SK-N-SH (cell line): ENCODE measurements at regions not wholly inside any gene's neighbourhood (a gene's known extent, or its start where the extent isn't known, plus 50 kb on each side); places are given as distances from the start of the nearest gene placed in this dataset.
A peak's percentile ranks its signal among the peaks of the same experiment; 100 is the strongest.

ENCODE experiments used
- CTCF ChIA-PET: fragments of 300-600, 350-600 bp; formaldehyde crosslinking; extraction: SDS; loops from one replicate; lab custom pipeline; 2021; lab: Yijun Ruan, JAX
- POLR2A ChIA-PET: fragments of 350-600 bp; sonication (Branson Sonifier 250); formaldehyde crosslinking; extraction: SDS; loops from one replicate; lab custom pipeline; 2020; ENCODE audit warnings: antibody characterized with exemption, inconsistent platforms; lab: Yijun Ruan, JAX
- DNase-seq: peaks from one replicate; pipeline ENCODE4 v3.0.0; 2012
- H2AFZ ChIP-seq: fragments of 200-600 bp; sonication (generic); 2 replicates; pipeline ENCODE4 v1.8.1; 2016; ENCODE audit warnings: antibody characterized with exemption, mild to moderate bottlenecking, low read depth
- H3F3A ChIP-seq: fragments of 200-600 bp; sonication (generic); replicated peaks from 2 replicates; pipeline ENCODE3; 2016; ENCODE audit warnings: antibody characterized with exemption, mild to moderate bottlenecking; ENCODE audit not compliant: insufficient read depth
- H3K27ac ChIP-seq, 2 experiments: fragments of 200-500 bp in 1 of 2; fragments of 200-600 bp in 1 of 2; sonication (Bioruptor generic) in 1 of 2; sonication (generic), shearing (Covaris generic) in 1 of 2; 2 replicates each; pipeline versions ENCODE4 v1.5.1 to v1.6.1; 2014 to 2016; ENCODE audit warnings: low read depth in 2 of 2, inconsistent platforms in 1 of 2, low read length in 1 of 2, mild to moderate bottlenecking in 1 of 2, mixed read lengths in 1 of 2
- H3K27me3 ChIP-seq: fragments of 200-600 bp; sonication (generic), shearing (Covaris generic); 2 replicates; pipeline ENCODE4 v1.6.1; 2016; ENCODE audit warnings: mixed run types; ENCODE audit not compliant: insufficient read depth
- H3K36me3 ChIP-seq, 2 experiments: fragments of 200-500 bp in 1 of 2; fragments of 200-600 bp in 1 of 2; sonication (Bioruptor generic) in 1 of 2; sonication (generic) in 1 of 2; replicated peaks in 1 of 2; 2 replicates each; pipeline versions ENCODE3 to v1.5.1; 2014 to 2016; ENCODE audit warnings: low read length in 1 of 2, mild to moderate bottlenecking in 1 of 2; ENCODE audit not compliant: insufficient read depth in 2 of 2, control insufficient read depth in 1 of 2
- H3K4me1 ChIP-seq, 2 experiments: fragments of 200-500 bp in 1 of 2; fragments of 200-600 bp in 1 of 2; sonication (Bioruptor generic) in 1 of 2; sonication (generic), shearing (Covaris generic) in 1 of 2; 2 replicates each; pipeline versions ENCODE4 v1.5.1 to v1.6.1; 2014 to 2016; ENCODE audit warnings: low read depth in 1 of 2, low read length in 1 of 2, mixed run types in 1 of 2; ENCODE audit not compliant: insufficient read depth in 2 of 2, control insufficient read depth in 1 of 2
- H3K4me2 ChIP-seq: fragments of 200-600 bp; sonication (generic), shearing (Covaris generic); 2 replicates; pipeline ENCODE4 v1.6.1; 2017; ENCODE audit warnings: mixed run types
- H3K4me3 ChIP-seq, 2 experiments: fragments of 200-500 bp in 1 of 2; fragments of 200-600 bp in 1 of 2; sonication (Bioruptor generic) in 1 of 2; sonication (generic), shearing (Covaris generic) in 1 of 2; 2 replicates each; pipeline versions ENCODE4 v1.5.1 to v1.8.1; 2014 to 2016; ENCODE audit warnings: low read depth in 2 of 2, inconsistent platforms in 1 of 2, low read length in 1 of 2, mild to moderate bottlenecking in 1 of 2, mixed read lengths in 1 of 2, moderate library complexity in 1 of 2
- H3K79me2 ChIP-seq: fragments of 200-600 bp; sonication (generic); 2 replicates; pipeline ENCODE4 v1.8.1; 2017; ENCODE audit warnings: mild to moderate bottlenecking; ENCODE audit not compliant: insufficient read depth
- H3K9ac ChIP-seq: fragments of 200-600 bp; sonication (generic); 2 replicates; pipeline ENCODE4 v1.6.1; 2017; ENCODE audit warnings: mixed run types
- H3K9me2 ChIP-seq: fragments of 200-600 bp; sonication (generic); 2 replicates; pipeline ENCODE4 v1.6.1; 2017; ENCODE audit warnings: mixed run types
- H3K9me3 ChIP-seq: fragments of 200-600 bp; sonication (generic); 2 replicates; pipeline ENCODE4 v1.6.1; 2017; ENCODE audit warnings: mixed run types, mild to moderate bottlenecking, moderate library complexity
- H4K20me1 ChIP-seq: fragments of 200-600 bp; sonication (generic); 2 replicates; pipeline ENCODE4 v1.6.1; 2017; ENCODE audit warnings: mild to moderate bottlenecking, mixed run types; ENCODE audit not compliant: insufficient read depth
- CTCF ChIP-seq: fragments of 200-600 bp; sonication (generic); IDR thresholded peaks from 2 replicates; pipeline ENCODE4 v1.6.1; 2017; ENCODE audit warnings: antibody characterized with exemption, mild to moderate bottlenecking, moderate library complexity
- ELF1 ChIP-seq: IDR thresholded peaks from 2 replicates; pipeline ENCODE4 v1.4.0; 2012
- EZH2phosphoT487 ChIP-seq: fragments of 200-600 bp; sonication (generic); IDR thresholded peaks from 2 replicates; pipeline ENCODE4 v1.6.1; 2017; ENCODE audit warnings: low read depth, mixed run types, mild to moderate bottlenecking, antibody characterized with exemption, moderate library complexity, borderline replicate concordance
- FOXJ3 ChIP-seq: sonication (generic); formaldehyde crosslinking; IDR thresholded peaks from 2 replicates; pipeline ENCODE4 v1.5.1; 2020; ENCODE audit warnings: mild to moderate bottlenecking, missing genetic modification reagents
- FOXM1 ChIP-seq: IDR thresholded peaks from 2 replicates; pipeline ENCODE4 v1.4.0; 2012; ENCODE audit warnings: low read depth, mild to moderate bottlenecking
- GABPA ChIP-seq: IDR thresholded peaks from 2 replicates; pipeline ENCODE4 v1.4.0; 2012; ENCODE audit warnings: low read depth, mild to moderate bottlenecking
- IRF3 ChIP-seq: fragments of 150-350 bp; IDR thresholded peaks from 2 replicates; pipeline ENCODE4 v1.6.1; 2016; ENCODE audit warnings: mild to moderate bottlenecking, low read depth, low read length
- MAX ChIP-seq: IDR thresholded peaks from 2 replicates; pipeline ENCODE4 v1.4.0; 2012; ENCODE audit warnings: low read depth
- MXI1 ChIP-seq: IDR thresholded peaks from 2 replicates; pipeline ENCODE4 v1.6.1; 2012; ENCODE audit warnings: mild to moderate bottlenecking, low read depth, low read length, improper control_type of control experiment
- NFIC ChIP-seq: IDR thresholded peaks from 2 replicates; pipeline ENCODE4 v1.4.0; 2012; ENCODE audit warnings: borderline replicate concordance
- NRF1 ChIP-seq: IDR thresholded peaks from 2 replicates; pipeline ENCODE4 v1.6.1; 2012; ENCODE audit warnings: low read depth, mild to moderate bottlenecking, low read length
- PBX3 ChIP-seq: IDR thresholded peaks from 2 replicates; pipeline ENCODE4; 2012
- POLR2AphosphoS5 ChIP-seq: IDR thresholded peaks from 2 replicates; pipeline ENCODE4 v1.6.1; 2012; ENCODE audit warnings: low read depth, low read length
- RAD21 ChIP-seq: IDR thresholded peaks from 2 replicates; pipeline ENCODE4 v1.6.1; 2012; ENCODE audit warnings: mild to moderate bottlenecking, low read length
- RCOR1 ChIP-seq: fragments of 150-350 bp; IDR thresholded peaks from 2 replicates; pipeline ENCODE4 v1.6.1; 2017; ENCODE audit warnings: antibody characterized with exemption, low read length
- RXRA ChIP-seq: IDR thresholded peaks from 2 replicates; pipeline ENCODE4 v1.4.0; 2012; ENCODE audit warnings: low read depth, mild to moderate bottlenecking, borderline replicate concordance
- TCF12 ChIP-seq: IDR thresholded peaks from 2 replicates; pipeline ENCODE4 v1.4.0; 2012
- TEAD4 ChIP-seq: IDR thresholded peaks from 2 replicates; pipeline ENCODE4 v1.4.0; 2012; ENCODE audit warnings: mild to moderate bottlenecking, borderline replicate concordance; ENCODE audit not compliant: insufficient read depth
- USF1 ChIP-seq: IDR thresholded peaks from 2 replicates; pipeline ENCODE4 v1.4.0; 2012; ENCODE audit warnings: low read depth, borderline replicate concordance
- USF2 ChIP-seq: fragments of 150-350 bp; IDR thresholded peaks from 2 replicates; pipeline ENCODE4 v1.6.1; 2017; ENCODE audit warnings: antibody characterized with exemption, low read length, low read depth, borderline replicate concordance
- WGBS: methylation state at CpG from one replicate; pipeline ENCODE4 v1.1.6; 2017; ENCODE audit warnings: low lambda C conversion rate; 5-methylcytosine and 5-hydroxymethylcytosine counted together

- ChIA-PET CTCF (no interaction called here), POLR2A (no interaction called here)
- no peaks in the 10 kb centered on the region for H4K20me1 ChIP-seq
- 0 out of 2 replicates have a peak, but pooled peaks cover 5% of the 10 kb centered on the region for H3K27me3 ChIP-seq
- TF ChIP-seq POLR2AphosphoS5 (no peak), NFIC (no peak), PBX3 (no peak), NRF1 (no peak), RXRA (no peak), FOXM1 (no peak), TEAD4 (no peak), RCOR1 (no peak), IRF3 (no peak), RAD21 (no peak), TCF12 (no peak), ELF1 (no peak), GABPA (no peak), USF1 (no peak), FOXJ3 (no peak), USF2 (no peak), EZH2phosphoT487 (no peak), CTCF (no peak), MAX (no peak), MXI1 (no peak)
- H2AFZ ChIP-seq: no peak overlapping the region
- no peaks in the 10 kb centered on the region for H3K36me3 ChIP-seq
- H3K4me3 ChIP-seq: no peak overlapping the region
- 3% methylated on average over 3 of the region's 3 CpGs for WGBS
- no peak overlapping the region for H3K9ac ChIP-seq
- H3K9me3 ChIP-seq: no peaks in the 10 kb centered on the region
- peak overlapping the region; percentile 22; the same call in 1 of the 2 replicates for H3K4me2 ChIP-seq
- no peaks in the 10 kb centered on the region for H3K4me1 ChIP-seq
- H3K9me2 ChIP-seq: no peaks in the 10 kb centered on the region
- H3K79me2 ChIP-seq: no peaks in the 10 kb centered on the region
- no peak for DNase-seq
- H3F3A ChIP-seq: no peaks in the 10 kb centered on the region
- H3K27ac ChIP-seq: no peak overlapping the region
Measured at GRCh38 chr7:49324040-49324439, 399.7 kb downstream of the CDC14C start.
